Dermis microvascular lymphatic vessel endothelial cell (primary cell): ENCODE measurements at regions not wholly inside any gene's neighbourhood (a gene's known extent, or its start where the extent isn't known, plus 50 kb on each side); places are given as distances from the start of the nearest gene placed in this dataset.
"Not testable (repeated sequence)": the region's sequence is repeated elsewhere in the genome, so short reads cannot be mapped to it uniquely, and the experiment has no call there.

ENCODE experiments used
- DNase-seq, 2 donors: peaks; one replicate each; pipeline versions ENCODE4 v3.0.0 to v3.0.0-alpha.2; 2010; ENCODE audit warnings: low read depth in 2 of 2

DNA sequence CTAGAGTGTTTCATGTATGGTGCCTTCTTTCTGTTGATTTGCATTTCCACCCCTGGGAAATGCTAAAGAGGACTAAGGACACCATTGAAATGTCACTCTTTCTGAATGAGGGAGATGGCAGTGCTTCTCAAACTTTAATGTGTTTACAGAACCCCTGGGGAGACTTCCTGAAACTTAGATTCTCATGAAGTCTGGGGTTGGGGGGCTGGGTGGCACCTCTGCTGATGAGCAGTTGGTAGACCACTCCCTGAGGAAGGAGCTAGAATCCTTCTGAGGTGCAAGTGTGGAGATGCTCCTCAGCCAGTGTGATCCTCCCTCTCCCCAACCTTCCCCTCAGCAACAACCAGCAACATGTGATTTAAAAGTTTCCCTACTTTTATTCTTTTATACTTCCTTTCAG, 546.8 kb downstream of the LRRC70 start:
- DNase-seq = no peak

DNA sequence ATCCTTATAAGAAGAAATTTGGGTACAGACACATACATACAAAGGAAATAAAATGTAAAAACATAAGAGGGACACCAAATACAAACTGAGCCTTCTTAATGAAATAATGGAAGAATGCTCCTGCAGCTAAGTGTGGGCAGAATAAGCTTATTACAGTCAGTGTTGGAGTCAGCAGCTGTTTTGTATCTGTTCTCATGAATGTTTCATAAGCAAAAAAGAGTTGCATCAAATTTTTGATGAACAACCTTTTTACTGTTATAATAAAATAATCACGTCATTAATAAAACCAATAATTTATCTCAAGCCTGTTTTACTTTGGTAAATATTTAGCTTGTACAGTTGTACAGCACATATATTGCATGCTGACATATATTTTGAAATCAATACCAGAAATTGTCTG, 545.6 kb downstream of the LRRC70 start:
- DNase-seq = no peak

- no peak for DNase-seq
These were observed 542.9 kb downstream of the LRRC70 start for GRCh38 chr5:63121471-63121870.

DNA sequence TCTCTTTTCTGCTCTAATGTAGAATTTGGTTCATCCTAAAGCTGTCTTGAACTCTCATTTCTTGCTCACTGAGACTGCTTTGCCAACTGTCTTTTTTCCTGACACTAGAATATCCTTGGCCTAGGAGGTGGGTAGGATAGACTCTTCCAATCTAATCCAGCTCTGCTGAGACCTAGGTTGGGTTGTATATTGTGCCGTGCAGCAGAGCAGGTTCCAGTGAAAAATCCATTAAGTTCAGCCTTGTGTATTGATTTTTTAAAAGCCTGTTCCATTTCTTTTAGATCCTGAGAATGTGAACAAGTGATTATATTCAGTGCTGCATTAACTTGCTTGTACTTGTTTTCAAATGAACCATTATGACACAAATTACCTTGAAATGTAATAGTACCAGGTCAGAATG, 539.6 kb downstream of the LRRC70 start:
- no peak for DNase-seq

DNA sequence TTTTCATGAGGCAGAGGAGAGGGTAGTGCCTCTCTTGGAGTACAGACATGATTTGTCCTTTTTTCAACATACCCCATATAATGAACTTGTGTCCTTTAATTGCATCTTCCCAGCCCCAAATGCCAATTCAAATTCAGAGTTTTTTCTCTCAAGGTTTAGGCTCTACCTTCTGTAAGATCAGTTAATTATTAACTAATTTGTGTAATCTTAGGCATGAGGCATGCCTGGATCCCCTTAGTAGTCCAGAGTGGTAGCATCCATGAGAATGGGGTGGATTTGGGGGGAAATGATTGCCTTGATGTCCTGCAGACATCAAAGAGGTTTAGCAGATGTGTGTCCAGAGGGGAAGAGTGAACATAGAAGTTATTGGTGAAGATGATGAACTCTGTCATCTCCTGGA, 533.3 kb downstream of the LRRC70 start:
- no peak for DNase-seq

DNA sequence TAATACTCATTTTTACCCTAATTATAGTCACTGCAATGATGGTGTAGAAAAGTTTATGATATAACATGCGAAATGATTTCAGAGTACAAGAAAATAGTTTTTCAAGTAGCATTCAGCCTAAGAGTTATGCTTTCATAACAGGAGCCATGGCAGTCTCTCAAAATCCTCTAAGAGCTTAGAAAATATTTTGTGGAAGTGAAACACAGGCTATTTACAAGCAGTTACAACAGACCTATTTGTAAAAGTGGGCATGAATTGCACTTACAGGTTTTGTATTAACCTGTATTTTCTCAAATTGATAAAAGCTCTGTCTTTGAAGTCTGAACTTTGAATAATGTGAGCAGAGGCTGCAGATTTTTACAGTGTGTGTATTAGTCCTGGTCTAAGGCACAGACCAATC, 523.3 kb downstream of the LRRC70 start:
- no peak for DNase-seq

GRCh38 chr5:63097286-63097685, 518.7 kb downstream of the LRRC70 start:
- DNase-seq = no peak

DNA sequence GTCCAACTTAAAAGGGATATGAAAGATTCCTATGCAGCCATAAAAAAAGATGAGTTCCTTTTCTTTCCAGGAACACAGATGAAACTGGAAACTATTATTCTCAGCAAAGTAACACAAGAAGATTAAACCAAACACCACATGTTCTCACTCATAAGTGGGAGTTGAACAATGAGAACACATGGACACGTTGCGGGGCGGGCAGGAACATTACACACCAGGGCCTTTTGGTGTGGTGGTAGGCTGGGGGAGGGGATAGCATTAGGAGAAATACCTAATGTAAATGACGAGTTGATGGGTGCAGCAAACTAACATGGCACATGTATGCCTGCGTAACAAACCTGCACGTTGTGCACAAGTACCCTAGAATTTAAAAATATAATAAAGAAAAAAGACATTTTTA, 516.1 kb downstream of the LRRC70 start:
- DNase-seq = no peak

DNA sequence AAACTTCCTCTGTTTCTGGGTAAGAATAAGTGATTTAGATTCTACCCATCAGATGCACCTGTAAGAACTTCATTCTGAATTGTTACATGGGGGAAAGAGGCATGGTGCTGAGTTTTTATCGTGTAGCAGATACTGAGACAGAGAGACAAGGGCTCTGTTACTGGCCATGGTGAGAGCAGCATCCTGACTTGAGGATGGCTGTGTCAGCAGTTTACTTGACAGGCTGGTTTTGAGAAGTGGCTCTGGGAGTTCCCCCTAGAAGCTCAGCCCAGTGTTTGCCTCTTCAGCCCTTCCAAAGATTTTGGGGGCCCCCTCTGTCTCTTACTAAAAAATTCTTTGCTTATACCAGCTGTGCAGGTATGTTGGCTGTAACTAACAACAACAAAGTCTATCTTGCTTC, 510.5 kb downstream of the LRRC70 start:
- no peak for DNase-seq

GRCh38 chr5:63085561-63085960, 506.9 kb downstream of the LRRC70 start:
- DNase-seq = no peak

GRCh38 chr5:63083689-63084088, 505.1 kb downstream of the LRRC70 start:
- not testable (repeated sequence) for DNase-seq

DNA sequence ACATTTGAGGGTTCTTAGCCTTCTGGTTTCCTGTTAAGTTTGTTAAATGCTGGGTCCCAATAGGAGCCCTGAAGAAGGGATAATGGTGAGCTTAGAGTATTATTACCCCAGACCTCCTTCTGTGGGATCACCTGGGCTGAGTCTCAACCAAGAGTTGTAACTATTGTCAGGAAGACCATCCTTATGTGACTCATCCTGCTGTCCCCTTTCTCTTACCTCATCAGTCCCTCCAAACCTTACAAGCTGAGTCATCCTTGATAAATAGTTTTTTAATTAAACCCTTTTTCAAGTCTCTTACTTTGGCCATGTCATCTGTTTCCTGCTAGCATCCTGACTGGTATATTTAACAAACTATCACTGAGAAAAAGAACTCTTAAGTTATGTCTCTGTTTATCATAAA, 502.8 kb downstream of the LRRC70 start:
- no peak for DNase-seq

DNA sequence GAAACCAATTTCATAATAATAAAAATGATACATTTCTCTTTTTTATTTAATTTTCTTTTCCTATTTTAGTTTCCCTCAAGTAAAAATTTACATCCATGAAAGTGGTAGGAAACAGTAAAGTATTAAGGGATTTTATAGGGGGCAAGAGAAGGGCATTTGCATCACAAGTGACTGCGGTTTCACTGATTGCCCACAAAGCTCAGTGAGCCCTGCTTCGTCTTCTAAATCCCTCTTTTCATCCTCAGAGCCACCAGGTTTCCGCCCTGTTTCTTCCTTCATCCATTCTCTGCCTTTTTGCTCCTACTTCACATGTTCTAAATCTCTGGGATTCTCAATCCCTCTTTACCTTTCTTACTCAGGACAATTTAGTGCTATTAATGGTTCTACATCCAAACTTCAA, 491.4 kb downstream of the LRRC70 start:
- DNase-seq = no peak

DNA sequence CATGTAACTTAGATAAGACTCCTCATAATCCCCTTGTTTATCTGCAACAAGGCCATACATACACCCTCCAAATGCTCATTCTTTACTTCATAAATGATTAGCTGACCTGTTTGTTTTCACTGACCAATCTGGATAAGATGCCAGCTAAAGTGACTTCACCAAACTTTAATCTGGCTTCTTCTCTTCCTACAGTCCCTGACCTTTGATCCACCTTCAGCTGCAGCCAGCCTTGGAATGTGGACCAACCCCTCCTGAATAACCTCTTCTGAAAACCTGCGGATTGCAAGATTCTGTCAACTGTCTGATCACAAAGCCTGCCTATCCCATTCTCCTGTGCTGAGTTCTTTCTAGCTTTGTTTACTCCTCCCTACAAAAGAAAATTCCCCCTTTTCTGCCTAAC, 476.8 kb downstream of the LRRC70 start:
- DNase-seq = no peak

GRCh38 chr5:63053019-63053638, 474.5 kb downstream of the LRRC70 start:
- DNase-seq = no peak

DNA sequence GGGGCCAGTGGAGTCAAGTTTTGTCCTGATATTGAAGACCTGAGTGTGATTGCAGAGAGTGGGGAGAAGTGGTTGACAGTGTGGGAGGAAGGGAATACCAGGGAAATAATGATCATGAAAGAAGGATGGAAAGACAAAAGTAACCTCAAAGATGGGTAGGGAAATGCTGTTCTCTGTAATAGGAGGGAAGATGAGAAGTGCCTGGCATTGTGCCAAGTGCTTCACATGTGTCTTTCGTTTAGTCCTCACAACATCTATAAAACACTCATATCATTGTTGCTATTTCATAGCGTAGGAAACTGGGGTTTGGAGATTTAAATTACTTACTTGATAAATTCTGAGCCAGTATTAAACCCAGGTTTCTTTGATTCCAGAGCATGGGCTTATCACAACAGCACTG, 472.3 kb downstream of the LRRC70 start:
- no peak for DNase-seq

DNA sequence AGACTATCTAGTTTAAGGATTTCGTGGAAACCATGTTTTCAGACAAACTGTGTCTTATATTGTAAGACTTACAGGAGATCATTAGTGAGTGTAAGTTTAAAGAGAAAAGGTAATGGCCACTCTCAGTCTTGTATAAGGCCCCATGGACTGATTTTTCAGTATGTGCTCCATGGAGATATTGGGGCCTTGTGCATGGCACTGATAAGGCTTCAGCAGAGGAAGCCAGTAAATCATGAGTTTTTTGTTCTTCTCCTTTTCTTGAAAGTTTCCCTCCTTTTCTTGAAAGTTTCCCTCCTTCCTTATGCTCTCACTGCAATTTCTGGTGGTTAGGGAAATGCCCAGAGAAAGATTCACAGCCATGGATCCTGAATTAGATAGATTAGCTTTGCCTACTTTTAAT, 471.3 kb downstream of the LRRC70 start:
- DNase-seq = no peak

DNA sequence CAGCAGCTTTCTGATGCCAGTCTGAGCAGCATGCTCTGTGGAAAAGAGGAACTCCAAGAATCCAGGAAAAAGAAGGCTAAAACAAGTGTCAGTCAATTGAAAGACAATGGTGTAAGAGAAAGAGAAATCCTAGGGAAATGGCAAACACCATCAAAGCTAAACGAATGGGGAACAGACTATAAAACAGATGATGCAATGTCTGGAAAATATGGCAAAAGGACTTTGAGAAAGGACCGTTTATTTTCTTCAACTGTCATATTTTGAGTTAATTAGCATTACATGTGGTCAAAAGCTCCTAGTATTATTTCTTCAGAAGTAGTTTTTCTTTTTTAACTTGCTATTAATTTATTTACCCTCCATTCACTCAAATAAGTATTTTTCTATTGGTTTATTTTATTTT, 465.2 kb downstream of the LRRC70 start:
- DNase-seq = no peak

DNA sequence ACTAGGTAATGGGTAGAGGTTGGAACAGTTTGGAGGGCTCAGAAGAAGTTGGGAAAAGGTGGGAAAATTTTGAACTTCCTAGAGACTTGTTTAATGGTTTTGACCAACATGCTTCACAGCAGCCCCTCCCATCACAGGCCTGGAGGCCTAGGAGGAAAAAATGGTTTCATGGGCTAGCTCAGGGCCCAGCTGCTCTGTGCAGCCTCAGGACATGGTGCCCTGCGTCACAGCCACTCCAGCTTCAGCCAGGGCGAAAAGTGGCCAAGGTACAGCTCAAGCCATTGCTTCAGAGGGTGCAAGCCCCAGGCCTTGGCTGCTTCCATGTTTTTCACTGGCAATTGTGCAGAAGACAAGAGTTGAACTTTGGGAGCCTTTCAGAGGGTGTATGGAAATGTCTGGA, 453.7 kb downstream of the LRRC70 start:
- DNase-seq = no peak

- no peak for DNase-seq
These were observed 451.3 kb downstream of the LRRC70 start for GRCh38 chr5:63029891-63030290.

- DNase-seq = no peak
These were observed 447.1 kb downstream of the LRRC70 start for GRCh38 chr5:63025679-63026078.

DNA sequence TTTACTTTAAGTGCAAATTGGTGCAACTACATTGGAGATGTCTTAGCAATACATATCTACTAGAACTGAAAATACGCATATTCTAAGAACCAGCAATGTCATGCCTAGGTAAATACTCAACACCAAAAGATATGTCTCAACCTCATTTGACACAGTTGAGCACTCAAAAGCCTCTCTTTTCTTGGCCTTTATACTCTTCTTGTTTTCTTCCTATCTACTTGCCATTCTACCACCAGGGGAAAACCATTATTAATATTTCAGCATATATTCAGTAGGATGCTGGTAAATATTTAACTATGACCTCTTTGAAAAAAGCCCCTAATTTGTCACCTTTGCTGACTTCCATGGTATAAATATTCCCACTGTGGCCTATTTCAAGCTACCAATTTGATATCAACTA, 443.8 kb downstream of the LRRC70 start:
- no peak for DNase-seq

DNA sequence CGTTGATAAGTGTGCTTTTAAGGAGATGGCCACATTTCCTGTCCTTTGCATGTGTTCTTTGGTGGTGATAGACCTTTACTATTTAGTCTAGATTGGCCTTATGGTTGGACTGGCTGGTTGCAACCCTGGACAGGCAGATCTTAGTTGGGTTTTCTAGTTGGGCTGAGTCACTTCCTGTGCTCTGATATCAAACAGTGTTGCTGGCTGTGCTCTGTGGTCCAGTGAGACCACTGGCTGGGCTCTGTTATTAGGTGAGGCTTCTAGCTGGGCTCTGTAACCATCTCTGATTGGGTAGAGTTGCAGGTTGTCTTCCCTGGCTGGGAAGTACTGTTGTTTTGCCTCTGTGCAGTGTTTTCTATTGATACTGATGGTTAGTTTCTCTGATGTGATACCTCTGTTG, 432.5 kb downstream of the LRRC70 start:
- no peak for DNase-seq

GRCh38 chr5:63008195-63008594, 429.6 kb downstream of the LRRC70 start:
- no peak for DNase-seq
